MM.1S (cell line): ENCODE measurements at regions not wholly inside any gene's neighbourhood (a gene's known extent, or its start where the extent isn't known, plus 50 kb on each side); places are given as distances from the start of the nearest gene placed in this dataset.

Experiments
- CTCF ChIP-seq: fragments of 300-600 bp; sonication (generic); IDR thresholded peaks from 2 replicates; pipeline ENCODE4 v1.5.1; 2016; ENCODE audit warnings: antibody characterized with exemption, low read length, mixed read lengths
- EZH2 ChIP-seq: fragments of 300-600 bp; sonication (generic); optimal IDR thresholded peaks from 2 replicates; pipeline ENCODE3; 2017; ENCODE audit warnings: low read depth, mild to moderate bottlenecking, antibody characterized with exemption, low read length, mixed read lengths

DNA sequence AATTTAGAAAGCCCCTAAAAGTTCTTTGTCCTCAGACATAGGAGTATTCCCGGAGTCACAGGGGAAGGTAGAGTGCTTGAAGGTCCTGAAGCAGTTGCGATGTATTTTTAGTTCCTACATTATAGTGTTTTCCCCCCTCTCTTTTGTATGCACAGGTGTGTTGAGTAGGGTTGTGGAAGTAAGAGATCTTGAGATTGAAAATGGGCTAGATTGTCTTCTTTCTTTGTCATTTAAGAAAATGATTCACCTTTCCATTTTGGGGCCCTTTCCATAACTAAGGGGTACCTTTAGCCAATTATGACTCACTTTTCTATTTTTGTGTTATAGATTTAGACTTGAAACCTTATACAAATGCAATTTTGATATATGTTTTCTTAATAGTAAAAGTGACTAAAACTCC, 75.8 kb upstream of the AFF2 start:
- TF ChIP-seq CTCF, result no peak
- TF ChIP-seq EZH2, result no peak
